ENCODE measurements at regions not wholly inside any gene's neighbourhood (a gene's known extent, or its start where the extent isn't known, plus 50 kb on each side); places are given as distances from the start of the nearest gene placed in this dataset.

GRCh38 chr2:126771501-126772195, 115.7 kb downstream of the GYPC start:
- TF ChIP-seq CTCF (IDR thresholded peaks at IDR 0.05) (no peak), POLR2A (IDR thresholded peaks at IDR 0.05) (no peak)
